HG02623 (cell line): ENCODE measurements at regions not wholly inside any gene's neighbourhood (a gene's known extent, or its start where the extent isn't known, plus 50 kb on each side); places are given as distances from the start of the nearest gene placed in this dataset.
"Not testable (repeated sequence)": the region's sequence is repeated elsewhere in the genome, so short reads cannot be mapped to it uniquely, and the experiment has no call there.

Experiments used
- ATAC-seq: cut with Tn5 transposase; IDR thresholded peaks from one replicate; pipeline ENCODE4 v1.9.1; 2021; ENCODE audit warnings: moderate library complexity; ENCODE audit not compliant: unreplicated experiment

- ATAC-seq: no peak
Measured at GRCh38 chr6:169019111-169019510, 234.5 kb downstream of the THBS2 start.

GRCh38 chr6:169016758-169017157, 236.9 kb downstream of the THBS2 start:
- ATAC-seq: no peak

- no peak for ATAC-seq
Measured at GRCh38 chr6:169014211-169015197, 239.1 kb downstream of the THBS2 start.

- no peak for ATAC-seq
Measured at GRCh38 chr6:169009628-169010027, 244.0 kb downstream of the THBS2 start.

- ATAC-seq: no peak
Measured at GRCh38 chr6:169008641-169009257, 244.9 kb downstream of the THBS2 start.

- ATAC-seq: no peak
Measured at GRCh38 chr6:169005166-169005565, 248.5 kb downstream of the THBS2 start.

- ATAC-seq: no peak
Measured at GRCh38 chr6:169000022-169000421, 253.6 kb downstream of the THBS2 start.

GRCh38 chr6:168999392-168999791, 254.3 kb downstream of the THBS2 start:
- no peak for ATAC-seq

- no peak for ATAC-seq
Measured at GRCh38 chr6:168996356-168996625, 257.4 kb downstream of the THBS2 start.

GRCh38 chr6:168995526-168996355, 257.9 kb downstream of the THBS2 start:
- ATAC-seq: no peak

- no peak for ATAC-seq
Measured at GRCh38 chr6:168994956-168995355, 258.7 kb downstream of the THBS2 start.

- ATAC-seq: no peak
Measured at GRCh38 chr6:168992446-168993144, 261.1 kb downstream of the THBS2 start.

- ATAC-seq: not testable (repeated sequence)
Measured at GRCh38 chr6:168991695-168992094, 262.0 kb downstream of the THBS2 start.

- no peak for ATAC-seq
Measured at GRCh38 chr6:168990019-168990751, 263.5 kb downstream of the THBS2 start.

GRCh38 chr6:168989421-168989820, 264.2 kb downstream of the THBS2 start:
- no peak for ATAC-seq

- no peak for ATAC-seq
Measured at GRCh38 chr6:168988801-168989200, 264.8 kb downstream of the THBS2 start.

GRCh38 chr6:168988280-168988679, 265.4 kb downstream of the THBS2 start:
- no peak for ATAC-seq

- no peak for ATAC-seq
Measured at GRCh38 chr6:168985705-168986104, 267.9 kb downstream of the THBS2 start.

- no peak for ATAC-seq
Measured at GRCh38 chr6:168983925-168984324, 269.7 kb downstream of the THBS2 start.

GRCh38 chr6:168981187-168981586, 272.5 kb downstream of the THBS2 start:
- ATAC-seq: no peak
